IMR-90 (cell line): ENCODE measurements at regions not wholly inside any gene's neighbourhood (a gene's known extent, or its start where the extent isn't known, plus 50 kb on each side); places are given as distances from the start of the nearest gene placed in this dataset.

ENCODE experiments used
- ATAC-seq: fragments of 200-7000 bp; cut with Tn5 transposase; 2 replicates; pipeline ENCODE4 v1.9.1; 2020; ENCODE audit warnings: low read depth, mild to moderate bottlenecking, moderate library complexity
- BruUV-seq: library from RNA; stranded (reverse); fragments of 400-500 nt; replicated peaks from 2 replicates; lab custom pipeline; 2021; lab: Mats Ljungman, UMichigan
- CTCF ChIA-PET: fragments of 300-600 bp; formaldehyde crosslinking; extraction: SDS; loops from one replicate; lab custom pipeline; 2021; ENCODE audit warnings: antibody characterized with exemption; lab: Yijun Ruan, JAX
- POLR2A ChIA-PET: fragments of 300-600 bp; sonication (Branson Sonifier 250); formaldehyde crosslinking; loops from one replicate; lab custom pipeline; 2022; ENCODE audit warnings: antibody characterized with exemption; ENCODE audit not compliant: unreplicated experiment; lab: Charles Lee
- DNase-seq: peaks from one replicate; pipeline ENCODE4 v3.0.0; 2013
- H2AFZ ChIP-seq: replicated peaks from 2 replicates; pipeline ENCODE3; 2013; ENCODE audit warnings: low read length, mild to moderate bottlenecking; ENCODE audit not compliant: poor library complexity
- H2AK5ac ChIP-seq: 2 replicates; pipeline ENCODE4 v1.6.1; 2013; ENCODE audit warnings: low read depth, low read length, inconsistent platforms
- H2AK9ac ChIP-seq: replicated peaks from 2 replicates; pipeline ENCODE3; 2013; ENCODE audit warnings: mild to moderate bottlenecking, low read depth, low read length, moderate library complexity; ENCODE audit not compliant: poor library complexity
- H2BK120ac ChIP-seq: 2 replicates; pipeline ENCODE4 v1.6.1; 2013; ENCODE audit warnings: low read depth, low read length, inconsistent platforms
- H2BK15ac ChIP-seq: 3 replicates; pipeline ENCODE4 v1.6.1; 2013; ENCODE audit warnings: low read depth, low read length, inconsistent platforms
- H2BK20ac ChIP-seq: 2 replicates; pipeline ENCODE4 v1.6.1; 2013; ENCODE audit warnings: low read depth, mild to moderate bottlenecking, inconsistent platforms, low read length, moderate library complexity
- H2BK5ac ChIP-seq: 2 replicates; pipeline ENCODE4 v1.6.1; 2013; ENCODE audit warnings: mild to moderate bottlenecking, low read depth, low read length, inconsistent platforms; ENCODE audit not compliant: poor library complexity, severe bottlenecking
- H3K14ac ChIP-seq: replicated peaks from 2 replicates; pipeline ENCODE4 v1.6.1; 2013; ENCODE audit warnings: low read depth, low read length, inconsistent platforms
- H3K18ac ChIP-seq: 2 replicates; pipeline ENCODE4 v1.6.1; 2013; ENCODE audit warnings: low read depth, low read length, control low read depth
- H3K23ac ChIP-seq: 2 replicates; pipeline ENCODE4 v1.6.1; 2013; ENCODE audit warnings: low read depth, low read length, inconsistent platforms
- H3K27ac ChIP-seq: 2 replicates; pipeline ENCODE4 v1.5.1; 2013; ENCODE audit warnings: mild to moderate bottlenecking, control low read depth, low read length; ENCODE audit not compliant: insufficient read depth
- H3K27me3 ChIP-seq: 2 replicates; pipeline ENCODE4 v1.6.1; 2013; ENCODE audit warnings: low read length; ENCODE audit not compliant: control insufficient read depth, insufficient read depth
- H3K36me3 ChIP-seq: 2 replicates; pipeline ENCODE4 v1.6.1; 2013; ENCODE audit warnings: low read length, mixed read lengths; ENCODE audit not compliant: control insufficient read depth, insufficient read depth
- H3K4ac ChIP-seq: 2 replicates; pipeline ENCODE4 v1.6.1; 2013; ENCODE audit warnings: low read depth, low read length, inconsistent platforms
- H3K4me1 ChIP-seq: 2 replicates; pipeline ENCODE4 v1.6.1; 2013; ENCODE audit warnings: low read length, mixed read lengths; ENCODE audit not compliant: control insufficient read depth, insufficient read depth
- H3K4me2 ChIP-seq: 2 replicates; pipeline ENCODE4 v1.6.1; 2013; ENCODE audit warnings: low read depth, mild to moderate bottlenecking, control low read depth, low read length, moderate library complexity
- H3K4me3 ChIP-seq: 2 replicates; pipeline ENCODE4 v1.5.1; 2013; ENCODE audit warnings: low read depth, mild to moderate bottlenecking, control low read depth, low read length, moderate library complexity; ENCODE audit not compliant: insufficient read depth
- H3K56ac ChIP-seq: 2 replicates; pipeline ENCODE4 v1.6.1; 2013; ENCODE audit warnings: low read length, inconsistent platforms; ENCODE audit not compliant: insufficient read depth; ENCODE audit errors: extremely low read depth
- H3K79me1 ChIP-seq, 2 experiments: 2 replicates each; pipeline ENCODE4 v1.6.1; 2013; ENCODE audit warnings: low read length in 2 of 2, inconsistent platforms in 1 of 2, low read depth in 1 of 2
- H3K9ac ChIP-seq: 2 replicates; pipeline ENCODE4 v1.6.1; 2013; ENCODE audit warnings: low read depth, low read length, control low read depth
- H3K9me1 ChIP-seq: 2 replicates; pipeline ENCODE4 v1.6.1; 2013; ENCODE audit warnings: low read length, inconsistent platforms; ENCODE audit not compliant: insufficient read depth
- H3K9me3 ChIP-seq: 2 replicates; pipeline ENCODE4 v1.6.1; 2013; ENCODE audit warnings: low read length; ENCODE audit not compliant: control insufficient read depth, insufficient read depth
- H4K20me1 ChIP-seq: 2 replicates; pipeline ENCODE4 v1.6.1; 2013; ENCODE audit warnings: low read length, inconsistent platforms; ENCODE audit not compliant: insufficient read depth
- H4K5ac ChIP-seq: 2 replicates; pipeline ENCODE4 v1.6.1; 2013; ENCODE audit warnings: mild to moderate bottlenecking, low read depth, low read length, control low read depth
- H4K8ac ChIP-seq, 2 experiments: 2 replicates each; pipeline ENCODE4 v1.6.1; 2013; ENCODE audit warnings: low read depth in 2 of 2, low read length in 2 of 2, control low read depth in 1 of 2, inconsistent platforms in 1 of 2
- H4K91ac ChIP-seq: 2 replicates; pipeline ENCODE4 v1.6.1; 2013; ENCODE audit warnings: low read depth, low read length, inconsistent platforms; ENCODE audit not compliant: insufficient read depth
- CEBPB ChIP-seq: IDR thresholded peaks from 2 replicates; pipeline ENCODE4 v1.6.1; 2012; ENCODE audit warnings: low read depth, low read length, improper control_type of control experiment
- ELK1 ChIP-seq: fragments of 150-350 bp; IDR thresholded peaks from 2 replicates; pipeline ENCODE4 v1.6.1; 2016; ENCODE audit warnings: low read depth, mild to moderate bottlenecking, low read length, moderate library complexity, borderline replicate concordance
- FOS ChIP-seq: fragments of 150-350 bp; IDR thresholded peaks from 2 replicates; pipeline ENCODE4 v1.6.1; 2016; ENCODE audit warnings: low read depth, low read length
- RAD21 ChIP-seq: IDR thresholded peaks from 2 replicates; pipeline ENCODE4 v1.6.1; 2012; ENCODE audit warnings: low read length, improper control_type of control experiment
- USF2 ChIP-seq: fragments of 150-350 bp; IDR thresholded peaks from 2 replicates; pipeline ENCODE4 v1.6.1; 2017; ENCODE audit warnings: mild to moderate bottlenecking, antibody characterized with exemption, low read length, low read depth
- dilution Hi-C: fragments of 300-500 bp; cut with HindIII; formaldehyde crosslinking; loops from one replicate; pipeline ENCODE4 v1.14.3; 2018; ENCODE audit warnings: low sequenced_read_pairs; ENCODE audit not compliant: unreplicated experiment
- in situ Hi-C: fragments of 300-500 bp; cut with MboI; formaldehyde crosslinking; loops from 3 replicates; pipeline ENCODE4 v1.14.3; 2019; ENCODE audit warnings: low sequenced_read_pairs, inconsistent platforms, mixed read lengths
- intact Hi-C: fragments of 100-400 bp; cut with micrococcal nuclease; formaldehyde crosslinking; loops from 2 replicates; pipeline ENCODE4 v1.10.0; 2022

GRCh38 chr2:191626497-191627151 lies 51.3 kb upstream of the NABP1 start:
- Histone ChIP-seq H4K8ac (peak overlapping the region in 1 of 2 experiments; percentile 53; a peak in 2 of 4 replicates), H3K36me3 (no peaks in the 10 kb centered on the region), H3K9me1 (peaks cover 12% of the 10 kb centered on the region), H3K4me3 (no peak overlapping the region), H3K27ac (no peak overlapping the region), H3K79me1 (peaks cover 0 to 4% of the 10 kb centered on the region in 2 experiments; a peak in 1 of 4 replicates), H4K5ac (peak overlapping the region; percentile 67; the same call in 1 of the 2 replicates), H4K91ac (peak overlapping the region; percentile 51), H2BK20ac (peak overlapping the region; percentile 96), H3K4me2 (no peak overlapping the region), H3K9me3 (no peaks in the 10 kb centered on the region), H3K27me3 (no peaks in the 10 kb centered on the region), H2AK5ac (no peak overlapping the region; the same call in 1 of the 2 replicates), H4K20me1 (no peaks in the 10 kb centered on the region), H2BK5ac (peak overlapping the region; percentile 37), H2BK120ac (peak overlapping the region; percentile 62), H2BK15ac (peak overlapping the region; percentile 96; the same call in 1 of the 3 replicates), H3K18ac (peak overlapping the region; percentile 80; the same call in 1 of the 2 replicates), H3K4ac (peak overlapping the region; percentile 86), H3K9ac (no peak overlapping the region), H2AK9ac (no peak overlapping the region), H3K56ac (peak overlapping the region; percentile 47; the same call in 1 of the 2 replicates), H2AFZ (no peak overlapping the region), H3K23ac (peak overlapping the region; percentile 70; the same call in 1 of the 2 replicates), H3K4me1 (peaks cover 15% of the 10 kb centered on the region), H3K14ac (peak overlapping the region; percentile 81)
- in situ Hi-C loops, result no loop called here
- ChIA-PET CTCF (no interaction called here), POLR2A (interaction anchor here (0.6 to 1.5 kb wide), 4 partner anchors 12 to 59 kb away, joined by 3 to 5 read pairs (median 4); no protein-coding TSS in a partner anchor)
- no TSS peak for BruUV-seq
- peak; percentile 85 for DNase-seq
- ATAC-seq, result peak; percentile 56
- dilution Hi-C loops, result no loop called here
- TF ChIP-seq USF2 (no peak), RAD21 (no peak), ELK1 (no peak), FOS (peak; percentile 48; the same call in 1 of the 2 replicates), CEBPB (peak; percentile 77)
- intact Hi-C loops, result no loop called here
